Astrocyte (in vitro differentiated cells and primary cell): ENCODE measurements at regions not wholly inside any gene's neighbourhood (a gene's known extent, or its start where the extent isn't known, plus 50 kb on each side); places are given as distances from the start of the nearest gene placed in this dataset.

Experiments
- EZH2 ChIP-seq: IDR thresholded peaks from 2 replicates; pipeline ENCODE4 v1.6.1; 2012; ENCODE audit warnings: mild to moderate bottlenecking, low read length, inconsistent platforms; ENCODE audit not compliant: insufficient read depth
- TF ChIP-seq, protein P1 (sequence below): IDR thresholded peaks from 2 replicates; pipeline ENCODE4 v1.5.1; 2011; ENCODE audit warnings: low read depth, mild to moderate bottlenecking, inconsistent platforms, low read length, moderate library complexity; ENCODE audit not compliant: insufficient read depth

DNA sequence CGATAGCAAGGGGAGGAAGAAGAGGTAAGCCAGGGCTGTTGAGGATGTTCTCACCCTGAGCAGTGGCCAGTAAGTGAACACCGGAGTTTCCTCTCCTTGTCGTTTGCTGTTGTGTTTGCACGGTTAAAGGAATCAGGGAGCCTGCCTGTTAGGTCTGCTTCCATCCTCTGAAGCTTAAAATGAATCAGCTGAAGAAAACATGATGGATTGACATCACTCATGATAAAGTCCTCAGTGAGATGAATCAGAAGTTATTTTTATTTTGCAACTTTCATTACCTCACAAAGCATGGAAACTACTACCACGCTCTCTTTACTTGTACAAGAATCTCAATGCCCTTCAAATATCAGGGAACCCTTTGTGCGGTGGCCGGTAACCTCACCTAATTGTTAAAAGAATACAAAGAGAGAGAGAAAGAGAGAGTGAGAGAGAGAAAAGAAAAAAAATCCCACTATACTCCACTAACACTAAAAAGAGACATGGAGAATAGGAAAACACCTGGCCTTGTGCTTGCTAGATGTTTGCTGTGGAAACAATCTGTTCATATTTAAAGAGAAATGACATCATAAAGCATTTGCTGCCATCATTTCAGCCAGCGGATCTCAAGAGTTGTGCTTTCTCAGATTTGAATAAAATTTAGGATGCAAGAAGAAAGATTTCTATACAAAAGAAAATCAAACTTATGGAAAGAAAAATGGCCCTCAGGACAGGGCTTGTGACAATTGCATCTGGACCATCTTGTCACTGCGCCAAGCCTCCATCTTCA, 441.6 kb upstream of the SALL1 start:
- TF ChIP-seq, protein P1, sequence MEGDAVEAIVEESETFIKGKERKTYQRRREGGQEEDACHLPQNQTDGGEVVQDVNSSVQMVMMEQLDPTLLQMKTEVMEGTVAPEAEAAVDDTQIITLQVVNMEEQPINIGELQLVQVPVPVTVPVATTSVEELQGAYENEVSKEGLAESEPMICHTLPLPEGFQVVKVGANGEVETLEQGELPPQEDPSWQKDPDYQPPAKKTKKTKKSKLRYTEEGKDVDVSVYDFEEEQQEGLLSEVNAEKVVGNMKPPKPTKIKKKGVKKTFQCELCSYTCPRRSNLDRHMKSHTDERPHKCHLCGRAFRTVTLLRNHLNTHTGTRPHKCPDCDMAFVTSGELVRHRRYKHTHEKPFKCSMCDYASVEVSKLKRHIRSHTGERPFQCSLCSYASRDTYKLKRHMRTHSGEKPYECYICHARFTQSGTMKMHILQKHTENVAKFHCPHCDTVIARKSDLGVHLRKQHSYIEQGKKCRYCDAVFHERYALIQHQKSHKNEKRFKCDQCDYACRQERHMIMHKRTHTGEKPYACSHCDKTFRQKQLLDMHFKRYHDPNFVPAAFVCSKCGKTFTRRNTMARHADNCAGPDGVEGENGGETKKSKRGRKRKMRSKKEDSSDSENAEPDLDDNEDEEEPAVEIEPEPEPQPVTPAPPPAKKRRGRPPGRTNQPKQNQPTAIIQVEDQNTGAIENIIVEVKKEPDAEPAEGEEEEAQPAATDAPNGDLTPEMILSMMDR = no peak
- TF ChIP-seq EZH2 = no peak
